H1 (cell line): ENCODE measurements at regions not wholly inside any gene's neighbourhood (a gene's known extent, or its start where the extent isn't known, plus 50 kb on each side); places are given as distances from the start of the nearest gene placed in this dataset.

Experiments used
- CREB1 ChIP-seq: IDR thresholded peaks from 2 replicates; pipeline ENCODE4 v1.6.1; 2012; ENCODE audit warnings: inconsistent platforms
- EGR1 ChIP-seq: IDR thresholded peaks from 2 replicates; pipeline ENCODE4 v1.6.1; 2011; ENCODE audit warnings: low read depth, low read length, borderline replicate concordance
- JUND ChIP-seq: IDR thresholded peaks from 2 replicates; pipeline ENCODE4 v1.6.1; 2011; ENCODE audit warnings: mild to moderate bottlenecking, improper control_type of control experiment, low read length
- KDM1A ChIP-seq: fragments of 200-600, 300-600 bp; sonication (generic); IDR thresholded peaks from 2 replicates; pipeline ENCODE4 v1.7.1; 2016; ENCODE audit warnings: mild to moderate bottlenecking, low read length, borderline replicate concordance
- NANOG ChIP-seq: IDR thresholded peaks from 2 replicates; pipeline ENCODE4 v1.6.1; 2011; ENCODE audit warnings: low read length, low read depth, mild to moderate bottlenecking, inconsistent platforms; ENCODE audit not compliant: insufficient read depth, poor library complexity, severe bottlenecking
- PHF8 ChIP-seq: fragments of 200-600 bp; sonication (generic); conservative IDR thresholded peaks from 2 replicates; pipeline ENCODE4 v1.7.1; 2012; ENCODE audit warnings: low read depth, mild to moderate bottlenecking, inconsistent platforms, low read length, moderate library complexity
- POLR2A ChIP-seq, 2 experiments: IDR thresholded peaks; 1 replicate in 1 of 2; 2 replicates in 1 of 2; pipeline ENCODE4 v1.6.1; 2011; ENCODE audit warnings: low read depth in 2 of 2, low read length in 2 of 2, mild to moderate bottlenecking in 2 of 2; ENCODE audit errors: control extremely low read depth in 1 of 2
- RAD21 ChIP-seq, 2 experiments: IDR thresholded peaks in 1 of 2; conservative IDR thresholded peaks in 1 of 2; 2 replicates each; pipeline ENCODE4 v1.6.1; 2011; ENCODE audit warnings: low read depth in 2 of 2, low read length in 2 of 2, improper control_type of control experiment in 1 of 2, inconsistent platforms in 1 of 2, mild to moderate bottlenecking in 1 of 2, moderate library complexity in 1 of 2
- SUZ12 ChIP-seq: fragments of 200-600 bp; sonication (generic); IDR thresholded peaks from 2 replicates; pipeline ENCODE4 v1.6.1; 2012; ENCODE audit warnings: mild to moderate bottlenecking, inconsistent platforms, low read length, moderate library complexity, mixed read lengths
- TF ChIP-seq, protein P1 (sequence below): fragments of 300-600 bp; sonication (generic); IDR thresholded peaks from 2 replicates; pipeline ENCODE4 v1.7.1; 2012; ENCODE audit warnings: low read length, moderate library complexity, mild to moderate bottlenecking, inconsistent platforms; ENCODE audit not compliant: insufficient replicate concordance

DNA sequence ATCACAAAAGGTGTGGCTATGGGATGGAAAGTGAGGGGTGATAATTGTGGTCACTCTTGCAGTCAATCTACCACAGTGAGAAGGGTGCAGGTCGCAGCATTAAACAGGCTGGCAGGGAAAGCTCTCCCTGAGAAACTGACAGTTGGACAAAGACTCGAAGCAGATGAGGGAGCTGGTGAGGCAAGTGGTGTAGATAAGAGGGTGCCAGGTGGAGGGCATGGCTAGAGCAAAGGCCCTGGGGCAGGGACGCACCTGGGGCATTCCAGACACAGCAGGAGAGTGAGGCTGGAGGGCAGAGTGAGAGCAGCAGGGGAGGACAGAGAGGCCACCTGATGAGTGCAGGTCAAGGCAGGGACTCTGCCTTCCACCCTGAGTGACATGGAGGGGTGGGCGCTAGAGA is 264.8 kb downstream of the PRDM2 start (continued):
- TF ChIP-seq NANOG (no peak), CREB1 (no peak), KDM1A (no peak), RAD21 (IDR thresholded peaks at IDR 0.05 in 1 of 2, conservative IDR thresholded peaks at IDR 0.05 in 1 of 2; ENCODE audit: low read depth in 2 of 2, low read length in 2 of 2) (no peak), PHF8 (no peak), EGR1 (no peak), JUND (no peak), POLR2A (IDR thresholded peaks at IDR 0.05; ENCODE audit: control extremely low read depth in 1 of 2, low read depth in 2 of 2, low read length in 2 of 2) (no peak), SUZ12 (no peak)
- TF ChIP-seq, protein P1, sequence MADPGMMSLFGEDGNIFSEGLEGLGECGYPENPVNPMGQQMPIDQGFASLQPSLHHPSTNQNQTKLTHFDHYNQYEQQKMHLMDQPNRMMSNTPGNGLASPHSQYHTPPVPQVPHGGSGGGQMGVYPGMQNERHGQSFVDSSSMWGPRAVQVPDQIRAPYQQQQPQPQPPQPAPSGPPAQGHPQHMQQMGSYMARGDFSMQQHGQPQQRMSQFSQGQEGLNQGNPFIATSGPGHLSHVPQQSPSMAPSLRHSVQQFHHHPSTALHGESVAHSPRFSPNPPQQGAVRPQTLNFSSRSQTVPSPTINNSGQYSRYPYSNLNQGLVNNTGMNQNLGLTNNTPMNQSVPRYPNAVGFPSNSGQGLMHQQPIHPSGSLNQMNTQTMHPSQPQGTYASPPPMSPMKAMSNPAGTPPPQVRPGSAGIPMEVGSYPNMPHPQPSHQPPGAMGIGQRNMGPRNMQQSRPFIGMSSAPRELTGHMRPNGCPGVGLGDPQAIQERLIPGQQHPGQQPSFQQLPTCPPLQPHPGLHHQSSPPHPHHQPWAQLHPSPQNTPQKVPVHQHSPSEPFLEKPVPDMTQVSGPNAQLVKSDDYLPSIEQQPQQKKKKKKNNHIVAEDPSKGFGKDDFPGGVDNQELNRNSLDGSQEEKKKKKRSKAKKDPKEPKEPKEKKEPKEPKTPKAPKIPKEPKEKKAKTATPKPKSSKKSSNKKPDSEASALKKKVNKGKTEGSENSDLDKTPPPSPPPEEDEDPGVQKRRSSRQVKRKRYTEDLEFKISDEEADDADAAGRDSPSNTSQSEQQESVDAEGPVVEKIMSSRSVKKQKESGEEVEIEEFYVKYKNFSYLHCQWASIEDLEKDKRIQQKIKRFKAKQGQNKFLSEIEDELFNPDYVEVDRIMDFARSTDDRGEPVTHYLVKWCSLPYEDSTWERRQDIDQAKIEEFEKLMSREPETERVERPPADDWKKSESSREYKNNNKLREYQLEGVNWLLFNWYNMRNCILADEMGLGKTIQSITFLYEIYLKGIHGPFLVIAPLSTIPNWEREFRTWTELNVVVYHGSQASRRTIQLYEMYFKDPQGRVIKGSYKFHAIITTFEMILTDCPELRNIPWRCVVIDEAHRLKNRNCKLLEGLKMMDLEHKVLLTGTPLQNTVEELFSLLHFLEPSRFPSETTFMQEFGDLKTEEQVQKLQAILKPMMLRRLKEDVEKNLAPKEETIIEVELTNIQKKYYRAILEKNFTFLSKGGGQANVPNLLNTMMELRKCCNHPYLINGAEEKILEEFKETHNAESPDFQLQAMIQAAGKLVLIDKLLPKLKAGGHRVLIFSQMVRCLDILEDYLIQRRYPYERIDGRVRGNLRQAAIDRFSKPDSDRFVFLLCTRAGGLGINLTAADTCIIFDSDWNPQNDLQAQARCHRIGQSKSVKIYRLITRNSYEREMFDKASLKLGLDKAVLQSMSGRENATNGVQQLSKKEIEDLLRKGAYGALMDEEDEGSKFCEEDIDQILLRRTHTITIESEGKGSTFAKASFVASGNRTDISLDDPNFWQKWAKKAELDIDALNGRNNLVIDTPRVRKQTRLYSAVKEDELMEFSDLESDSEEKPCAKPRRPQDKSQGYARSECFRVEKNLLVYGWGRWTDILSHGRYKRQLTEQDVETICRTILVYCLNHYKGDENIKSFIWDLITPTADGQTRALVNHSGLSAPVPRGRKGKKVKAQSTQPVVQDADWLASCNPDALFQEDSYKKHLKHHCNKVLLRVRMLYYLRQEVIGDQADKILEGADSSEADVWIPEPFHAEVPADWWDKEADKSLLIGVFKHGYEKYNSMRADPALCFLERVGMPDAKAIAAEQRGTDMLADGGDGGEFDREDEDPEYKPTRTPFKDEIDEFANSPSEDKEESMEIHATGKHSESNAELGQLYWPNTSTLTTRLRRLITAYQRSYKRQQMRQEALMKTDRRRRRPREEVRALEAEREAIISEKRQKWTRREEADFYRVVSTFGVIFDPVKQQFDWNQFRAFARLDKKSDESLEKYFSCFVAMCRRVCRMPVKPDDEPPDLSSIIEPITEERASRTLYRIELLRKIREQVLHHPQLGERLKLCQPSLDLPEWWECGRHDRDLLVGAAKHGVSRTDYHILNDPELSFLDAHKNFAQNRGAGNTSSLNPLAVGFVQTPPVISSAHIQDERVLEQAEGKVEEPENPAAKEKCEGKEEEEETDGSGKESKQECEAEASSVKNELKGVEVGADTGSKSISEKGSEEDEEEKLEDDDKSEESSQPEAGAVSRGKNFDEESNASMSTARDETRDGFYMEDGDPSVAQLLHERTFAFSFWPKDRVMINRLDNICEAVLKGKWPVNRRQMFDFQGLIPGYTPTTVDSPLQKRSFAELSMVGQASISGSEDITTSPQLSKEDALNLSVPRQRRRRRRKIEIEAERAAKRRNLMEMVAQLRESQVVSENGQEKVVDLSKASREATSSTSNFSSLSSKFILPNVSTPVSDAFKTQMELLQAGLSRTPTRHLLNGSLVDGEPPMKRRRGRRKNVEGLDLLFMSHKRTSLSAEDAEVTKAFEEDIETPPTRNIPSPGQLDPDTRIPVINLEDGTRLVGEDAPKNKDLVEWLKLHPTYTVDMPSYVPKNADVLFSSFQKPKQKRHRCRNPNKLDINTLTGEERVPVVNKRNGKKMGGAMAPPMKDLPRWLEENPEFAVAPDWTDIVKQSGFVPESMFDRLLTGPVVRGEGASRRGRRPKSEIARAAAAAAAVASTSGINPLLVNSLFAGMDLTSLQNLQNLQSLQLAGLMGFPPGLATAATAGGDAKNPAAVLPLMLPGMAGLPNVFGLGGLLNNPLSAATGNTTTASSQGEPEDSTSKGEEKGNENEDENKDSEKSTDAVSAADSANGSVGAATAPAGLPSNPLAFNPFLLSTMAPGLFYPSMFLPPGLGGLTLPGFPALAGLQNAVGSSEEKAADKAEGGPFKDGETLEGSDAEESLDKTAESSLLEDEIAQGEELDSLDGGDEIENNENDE, result no peak
